Smooth muscle cell (in vitro differentiated cells): ENCODE measurements at regions not wholly inside any gene's neighbourhood (a gene's known extent, or its start where the extent isn't known, plus 50 kb on each side); places are given as distances from the start of the nearest gene placed in this dataset.
"Not testable (repeated sequence)": the region's sequence is repeated elsewhere in the genome, so short reads cannot be mapped to it uniquely, and the experiment has no call there.

Experiments used
- DNase-seq: peaks from one replicate; lab custom pipeline; 2025; ENCODE audit not compliant: unreplicated experiment; lab: John Stamatoyannopoulos, UW
- H2AFZ ChIP-seq: fragments of 200-600 bp; sonication (generic); 2 replicates; pipeline ENCODE4 v1.6.0; 2016; ENCODE audit warnings: antibody characterized with exemption, low read depth, mild to moderate bottlenecking
- H3F3A ChIP-seq: fragments of 200-600 bp; sonication (generic); 2 replicates; pipeline ENCODE4 v1.6.0; 2017; ENCODE audit warnings: antibody characterized with exemption, low read depth
- H3K27ac ChIP-seq: fragments of 200-600 bp; sonication (generic); 2 replicates; pipeline ENCODE4 v1.5.1; 2016; ENCODE audit warnings: low read depth, mild to moderate bottlenecking
- H3K27me3 ChIP-seq: fragments of 200-600 bp; sonication (generic); 2 replicates; pipeline ENCODE4 v1.6.1; 2016; ENCODE audit warnings: low read depth, mild to moderate bottlenecking
- H3K36me3 ChIP-seq: fragments of 200-600 bp; sonication (generic); 2 replicates; pipeline ENCODE4 v1.5.1; 2016; ENCODE audit warnings: low read depth
- H3K4me1 ChIP-seq: fragments of 200-600 bp; sonication (generic); 2 replicates; pipeline ENCODE4 v1.5.1; 2016; ENCODE audit warnings: low read depth
- H3K4me2 ChIP-seq: fragments of 200-600 bp; sonication (generic); 2 replicates; pipeline ENCODE4 v1.6.0; 2016; ENCODE audit warnings: mild to moderate bottlenecking
- H3K4me3 ChIP-seq: fragments of 200-600 bp; sonication (generic); 2 replicates; pipeline ENCODE4 v1.5.1; 2016; ENCODE audit warnings: mild to moderate bottlenecking
- H3K79me2 ChIP-seq: fragments of 200-600 bp; sonication (generic); 2 replicates; pipeline ENCODE4 v1.6.0; 2016; ENCODE audit warnings: low read depth, mild to moderate bottlenecking
- H3K9ac ChIP-seq: fragments of 200-600 bp; sonication (generic); 2 replicates; pipeline ENCODE4 v1.6.0; 2016; ENCODE audit warnings: low read depth
- H3K9me3 ChIP-seq: fragments of 200-600 bp; sonication (generic); replicated peaks from 2 replicates; pipeline ENCODE4 v1.5.1; 2016; ENCODE audit warnings: low read depth
- H4K20me1 ChIP-seq: fragments of 200-600 bp; sonication (generic); 2 replicates; pipeline ENCODE4 v1.6.0; 2016; ENCODE audit warnings: low read depth
- CTCF ChIP-seq: fragments of 200-600 bp; sonication (generic); IDR thresholded peaks from 2 replicates; pipeline ENCODE4 v1.5.1; 2017; ENCODE audit warnings: borderline replicate concordance, mild to moderate bottlenecking, antibody characterized with exemption; ENCODE audit not compliant: insufficient read depth, poor library complexity, severe bottlenecking
- WGBS: methylation state at CpG from one replicate; pipeline ENCODE4 v1.1.7; 2016; ENCODE audit warnings: low lambda C conversion rate; 5-methylcytosine and 5-hydroxymethylcytosine counted together

- WGBS, result 49% methylated on average over 3 of the region's 3 CpGs
- no peak for TF ChIP-seq CTCF
These were observed 116.6 kb downstream of the TRIM42 start for GRCh38 chr3:140794507-140794906.

GRCh38 chr3:140802898-140803297 lies 125.0 kb downstream of the TRIM42 start:
- not testable (repeated sequence) for DNase-seq

More at GRCh38 chr3:140794507-140794906, 116.6 kb downstream of the TRIM42 start:
- no peaks in the 10 kb centered on the region for H3F3A ChIP-seq
- H3K27me3 ChIP-seq, result no peaks in the 10 kb centered on the region
- no peaks in the 10 kb centered on the region for H4K20me1 ChIP-seq
- no peak overlapping the region for H3K4me2 ChIP-seq
- H3K9ac ChIP-seq, result no peak overlapping the region
- peaks cover 14% of the 10 kb centered on the region for H3K9me3 ChIP-seq
- DNase-seq, result no peak
- H3K4me3 ChIP-seq, result no peak overlapping the region
- no peaks in the 10 kb centered on the region for H3K36me3 ChIP-seq
- H2AFZ ChIP-seq, result no peak overlapping the region
- H3K27ac ChIP-seq, result no peak overlapping the region
- H3K4me1 ChIP-seq, result no peaks in the 10 kb centered on the region
- H3K79me2 ChIP-seq, result no peaks in the 10 kb centered on the region

GRCh38 chr3:140809316-140809715 lies 131.5 kb downstream of the TRIM42 start:
- WGBS, result 83% methylated on average over 2 of the region's 2 CpGs

More at GRCh38 chr3:140802898-140803297, 125.0 kb downstream of the TRIM42 start:
- not testable (repeated sequence) for H3K9ac ChIP-seq, H3K4me3 ChIP-seq, H3K4me2 ChIP-seq, H3K9me3 ChIP-seq, H2AFZ ChIP-seq, H4K20me1 ChIP-seq, H3K36me3 ChIP-seq, H3F3A ChIP-seq, H3K27ac ChIP-seq, H3K4me1 ChIP-seq, H3K27me3 ChIP-seq, H3K79me2 ChIP-seq
- WGBS, result 30% methylated on average over 1 of the region's 1 CpG

DNA sequence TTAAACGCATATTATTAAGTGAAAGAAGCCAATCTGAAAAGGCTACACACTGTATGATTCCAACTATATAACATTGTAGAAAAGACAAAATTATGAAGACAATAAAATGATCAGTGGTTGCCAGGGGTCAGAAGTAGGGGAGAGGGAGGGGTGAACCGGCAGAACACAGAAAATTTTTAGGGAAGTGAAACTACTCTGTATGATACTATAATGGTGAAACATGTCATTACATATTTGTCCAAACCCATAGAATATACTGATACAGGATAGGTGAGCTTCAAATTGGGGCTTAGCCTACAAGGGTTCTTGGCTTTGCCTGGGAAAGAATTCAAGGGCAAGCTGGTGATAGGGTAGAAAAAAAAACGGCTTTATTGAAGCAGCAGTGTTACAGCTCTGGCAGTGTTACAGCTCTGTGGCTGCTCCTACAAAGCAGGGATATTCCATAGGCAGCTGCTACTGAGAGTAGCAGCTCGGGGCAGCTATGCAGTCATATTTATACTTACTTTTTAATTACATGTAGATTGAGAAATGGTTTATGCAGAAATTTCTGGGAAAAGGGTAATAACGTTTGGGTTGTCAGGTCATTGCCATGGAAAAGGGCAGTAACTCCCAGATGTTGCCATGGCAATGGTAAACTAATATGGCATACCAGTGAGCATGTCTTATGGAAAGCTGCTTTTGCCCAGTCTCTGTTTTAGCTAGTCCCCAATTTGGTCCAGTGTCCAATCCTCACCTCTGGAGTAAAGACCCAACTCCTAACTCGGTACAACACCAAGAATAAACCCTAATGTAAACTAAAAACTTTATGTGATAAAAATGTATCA lies 125.1 kb upstream of the SLC25A36 start:
- H3K9ac ChIP-seq, result no peak overlapping the region
- H3K27me3 ChIP-seq, result no peaks in the 10 kb centered on the region
- no peak overlapping the region for H3K4me3 ChIP-seq
- no peak for TF ChIP-seq CTCF
- H3K9me3 ChIP-seq, result no peaks in the 10 kb centered on the region
- no peak overlapping the region for H3K27ac ChIP-seq
- H3K79me2 ChIP-seq, result no peaks in the 10 kb centered on the region
- H3K4me2 ChIP-seq, result no peak overlapping the region
- no peak for DNase-seq
- no peak overlapping the region for H2AFZ ChIP-seq
- H4K20me1 ChIP-seq, result no peaks in the 10 kb centered on the region
- WGBS, result 77% methylated on average over 6 of the region's 6 CpGs
- H3F3A ChIP-seq, result no peaks in the 10 kb centered on the region
- H3K36me3 ChIP-seq, result no peaks in the 10 kb centered on the region
- H3K4me1 ChIP-seq, result no peaks in the 10 kb centered on the region

More at GRCh38 chr3:140809316-140809715, 131.5 kb downstream of the TRIM42 start:
- H2AFZ ChIP-seq, result no peak overlapping the region
- no peaks in the 10 kb centered on the region for H3K27me3 ChIP-seq
- H3K79me2 ChIP-seq, result no peaks in the 10 kb centered on the region
- no peaks in the 10 kb centered on the region for H3F3A ChIP-seq
- H3K9ac ChIP-seq, result no peak overlapping the region
- H3K36me3 ChIP-seq, result no peaks in the 10 kb centered on the region
- no peaks in the 10 kb centered on the region for H4K20me1 ChIP-seq
- H3K4me1 ChIP-seq, result no peaks in the 10 kb centered on the region
- no peak overlapping the region for H3K4me3 ChIP-seq
- H3K27ac ChIP-seq, result no peak overlapping the region
- TF ChIP-seq CTCF, result no peak
- DNase-seq, result no peak
- H3K9me3 ChIP-seq, result no peaks in the 10 kb centered on the region
- H3K4me2 ChIP-seq, result no peak overlapping the region
